ENCODE measurements at regions not wholly inside any gene's neighbourhood (a gene's known extent, or its start where the extent isn't known, plus 50 kb on each side); places are given as distances from the start of the nearest gene placed in this dataset.

GRCh38 chr2:9095226-9095625, 91.7 kb upstream of the MBOAT2 start:
- TF ChIP-seq EZH2 (IDR thresholded peaks at IDR 0.05; ENCODE audit: low read length) (no peak), CTCF (optimal IDR thresholded peaks at IDR 0.05 in 1 of 3, IDR thresholded peaks at IDR 0.05 in 1 of 3, conservative IDR thresholded peaks at IDR 0.05 in 1 of 3; ENCODE audit: extremely low read depth in 1 of 3, insufficient read depth in 2 of 3, low read length in 3 of 3) (no peak)

Data from keratinocyte (primary cell).